ENCODE measurements at regions not wholly inside any gene's neighbourhood (a gene's known extent, or its start where the extent isn't known, plus 50 kb on each side); places are given as distances from the start of the nearest gene placed in this dataset.

DNA sequence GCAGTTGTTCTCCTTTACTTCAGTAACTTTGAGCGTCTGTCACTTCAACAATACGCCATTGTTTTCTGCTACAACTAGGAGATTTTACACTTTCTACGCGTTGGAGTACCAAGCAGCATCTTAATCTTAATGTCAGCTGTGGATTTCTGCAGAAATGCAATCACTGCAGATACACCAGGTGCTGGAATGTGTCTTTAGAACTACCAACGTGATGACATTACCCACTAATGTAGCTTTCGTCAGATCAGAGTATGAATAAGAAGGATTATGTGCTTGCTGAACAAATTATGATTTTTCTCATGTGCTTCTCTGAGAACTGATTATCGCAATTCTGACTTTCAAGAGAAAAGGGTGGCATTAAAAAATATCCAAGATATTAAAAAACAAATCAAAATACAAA lies 77.5 kb upstream of the CNTN3 start:
- H3K36me3 ChIP-seq (replicated peaks in 1 of 2; ENCODE audit: control insufficient read depth in 1 of 2, insufficient read depth in 2 of 2, low read length in 2 of 2), result no peaks in the 10 kb centered on the region
- no peaks in the 10 kb centered on the region for H3K4me1 Mint-ChIP-seq
- no peak overlapping the region for H3K27ac ChIP-seq (ENCODE audit: low read depth in 1 of 2, low read length in 2 of 2)
- no peak overlapping the region for H3K4me2 ChIP-seq (replicated peaks; ENCODE audit: extremely low read depth, low read length, poor library complexity, severe bottlenecking)
- H3K4me1 ChIP-seq (ENCODE audit: control insufficient read depth in 1 of 2, insufficient read depth in 2 of 2, low read length in 2 of 2), result no peaks in the 10 kb centered on the region
- peaks cover 0 to 5% (median 3%) of the 10 kb centered on the region in 7 donors for H3K9me3 Mint-ChIP-seq
- H3K4me3 Mint-ChIP-seq, result no peak overlapping the region
- TF ChIP-seq, protein P1, sequence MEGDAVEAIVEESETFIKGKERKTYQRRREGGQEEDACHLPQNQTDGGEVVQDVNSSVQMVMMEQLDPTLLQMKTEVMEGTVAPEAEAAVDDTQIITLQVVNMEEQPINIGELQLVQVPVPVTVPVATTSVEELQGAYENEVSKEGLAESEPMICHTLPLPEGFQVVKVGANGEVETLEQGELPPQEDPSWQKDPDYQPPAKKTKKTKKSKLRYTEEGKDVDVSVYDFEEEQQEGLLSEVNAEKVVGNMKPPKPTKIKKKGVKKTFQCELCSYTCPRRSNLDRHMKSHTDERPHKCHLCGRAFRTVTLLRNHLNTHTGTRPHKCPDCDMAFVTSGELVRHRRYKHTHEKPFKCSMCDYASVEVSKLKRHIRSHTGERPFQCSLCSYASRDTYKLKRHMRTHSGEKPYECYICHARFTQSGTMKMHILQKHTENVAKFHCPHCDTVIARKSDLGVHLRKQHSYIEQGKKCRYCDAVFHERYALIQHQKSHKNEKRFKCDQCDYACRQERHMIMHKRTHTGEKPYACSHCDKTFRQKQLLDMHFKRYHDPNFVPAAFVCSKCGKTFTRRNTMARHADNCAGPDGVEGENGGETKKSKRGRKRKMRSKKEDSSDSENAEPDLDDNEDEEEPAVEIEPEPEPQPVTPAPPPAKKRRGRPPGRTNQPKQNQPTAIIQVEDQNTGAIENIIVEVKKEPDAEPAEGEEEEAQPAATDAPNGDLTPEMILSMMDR (IDR thresholded peaks at IDR 0.05), result no peak
- H3K27ac Mint-ChIP-seq, result no peak overlapping the region
- no peak overlapping the region for H3K4me3 ChIP-seq (replicated peaks in 1 of 3; ENCODE audit: low read depth in 2 of 3, low read length in 3 of 3)
- no peaks in the 10 kb centered on the region for H3K79me2 ChIP-seq (ENCODE audit: insufficient read depth, low read length)
- intact Hi-C loops (cut with micrococcal nuclease), result no loop called here
- H3K9ac ChIP-seq (ENCODE audit: insufficient read depth, low read length, poor library complexity, severe bottlenecking), result no peak overlapping the region
- H4K20me1 ChIP-seq (ENCODE audit: insufficient read depth, low read length), result no peaks in the 10 kb centered on the region
- H3K27me3 Mint-ChIP-seq (ENCODE audit: low read depth in 3 of 3), result no peaks in the 10 kb centered on the region
- no peaks in the 10 kb centered on the region for H3K27me3 ChIP-seq (ENCODE audit: control insufficient read depth in 2 of 2, insufficient read depth in 2 of 2, low read length in 2 of 2)
- WGBS (ENCODE audit: insufficient coverage), result 80% methylated on average over 4 of the region's 7 CpGs
- no peaks in the 10 kb centered on the region for H3K9me3 ChIP-seq (replicated peaks in 1 of 2; ENCODE audit: control insufficient read depth in 1 of 2, insufficient read depth in 1 of 2, low read length in 2 of 2)
- no peaks in the 10 kb centered on the region for H3K36me3 Mint-ChIP-seq
- no peak for DNase-seq
- no peak overlapping the region for H2AFZ ChIP-seq (ENCODE audit: insufficient read depth, low read depth, low read length, poor library complexity, severe bottlenecking)

- intact Hi-C loops (cut with micrococcal nuclease), result no loop called here
Measured at GRCh38 chr3:74673326-74673725, 58.9 kb upstream of the CNTN3 start.

More at GRCh38 chr3:74673326-74673725, 58.9 kb upstream of the CNTN3 start:
- Mint-ChIP-seq H3K36me3 (no peaks in the 10 kb centered on the region), H3K4me3 (no peak overlapping the region), H3K27me3 (ENCODE audit: low read depth in 3 of 3) (no peaks in the 10 kb centered on the region), H3K9me3 (no peaks in the 10 kb centered on the region), H3K27ac (no peak overlapping the region), H3K4me1 (no peaks in the 10 kb centered on the region)
- no peak overlapping the region for H3K4me2 ChIP-seq (replicated peaks; ENCODE audit: extremely low read depth, low read length, poor library complexity, severe bottlenecking)
- H3K27me3 ChIP-seq (ENCODE audit: control insufficient read depth in 2 of 2, insufficient read depth in 2 of 2, low read length in 2 of 2), result no peaks in the 10 kb centered on the region
- no peak overlapping the region for H3K4me3 ChIP-seq (replicated peaks in 1 of 3; ENCODE audit: low read depth in 2 of 3, low read length in 3 of 3)
- no peak overlapping the region for H3K9ac ChIP-seq (ENCODE audit: insufficient read depth, low read length, poor library complexity, severe bottlenecking)
- no CpG with 5 or more reads among the region's 1 CpG for WGBS (ENCODE audit: insufficient coverage)
- no peak overlapping the region for H3K27ac ChIP-seq (ENCODE audit: low read depth in 1 of 2, low read length in 2 of 2)
- no peaks in the 10 kb centered on the region for H3K4me1 ChIP-seq (ENCODE audit: control insufficient read depth in 1 of 2, insufficient read depth in 2 of 2, low read length in 2 of 2)
- H3K79me2 ChIP-seq (ENCODE audit: insufficient read depth, low read length), result no peaks in the 10 kb centered on the region
- H2AFZ ChIP-seq (ENCODE audit: insufficient read depth, low read depth, low read length, poor library complexity, severe bottlenecking), result no peak overlapping the region
- H3K9me3 ChIP-seq (replicated peaks in 1 of 2; ENCODE audit: control insufficient read depth in 1 of 2, insufficient read depth in 1 of 2, low read length in 2 of 2), result no peaks in the 10 kb centered on the region
- H3K36me3 ChIP-seq (replicated peaks in 1 of 2; ENCODE audit: control insufficient read depth in 1 of 2, insufficient read depth in 2 of 2, low read length in 2 of 2), result no peaks in the 10 kb centered on the region
- DNase-seq, result no peak
- H4K20me1 ChIP-seq (ENCODE audit: insufficient read depth, low read length), result no peaks in the 10 kb centered on the region
- TF ChIP-seq, protein P1 (IDR thresholded peaks at IDR 0.05), result no peak

Data from CD14-positive monocyte (primary cell).